Inferior parietal cortex (tissue), 1 donor: ENCODE measurements at regions not wholly inside any gene's neighbourhood (a gene's known extent, or its start where the extent isn't known, plus 50 kb on each side); places are given as distances from the start of the nearest gene placed in this dataset.

Experiments
- DNase-seq: peaks from one replicate; pipeline ENCODE4 v3.0.0-alpha.2; 2016; ENCODE audit errors: extremely low spot score

DNA sequence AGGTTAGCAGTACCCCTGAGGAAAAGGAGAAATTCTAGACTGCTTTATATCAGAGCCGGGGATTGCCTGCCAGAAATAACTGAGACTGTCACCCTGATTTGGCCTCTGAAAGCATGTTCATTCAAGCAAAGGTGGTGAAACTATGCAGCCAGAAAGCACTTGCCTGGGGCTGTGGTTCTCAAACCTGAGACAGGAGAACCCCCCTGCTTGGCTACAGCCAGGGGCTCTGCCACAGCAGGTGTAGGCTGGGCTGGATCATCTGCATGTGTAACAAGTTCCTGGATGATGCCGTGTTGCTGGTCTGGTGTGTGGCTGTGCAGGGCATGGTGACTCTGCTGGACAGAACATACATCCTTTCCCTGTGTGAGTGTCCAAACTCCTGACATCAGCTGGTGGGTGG, 157.8 kb downstream of the NXNL2 start:
- no peak for DNase-seq

DNA sequence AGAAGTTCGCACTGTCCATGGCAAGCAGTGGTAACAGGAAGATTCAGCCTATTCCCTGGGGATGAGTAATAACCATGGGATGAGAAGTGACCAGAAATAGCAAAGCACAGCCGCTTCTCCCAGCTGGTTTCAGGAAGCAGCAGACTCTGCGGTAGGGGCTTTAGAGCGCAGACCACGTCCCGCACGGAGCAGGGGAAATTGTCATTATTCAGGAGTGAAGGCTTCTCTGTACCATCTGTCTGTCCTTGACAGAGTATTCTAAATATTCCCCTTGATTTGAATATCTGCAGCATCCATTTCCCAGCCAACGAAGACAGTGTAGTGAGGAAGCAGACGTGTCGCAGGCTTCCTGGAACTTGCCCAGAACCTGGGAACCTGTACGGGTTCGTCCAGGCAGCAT, 159.6 kb downstream of the NXNL2 start:
- DNase-seq: peak; percentile 67

DNA sequence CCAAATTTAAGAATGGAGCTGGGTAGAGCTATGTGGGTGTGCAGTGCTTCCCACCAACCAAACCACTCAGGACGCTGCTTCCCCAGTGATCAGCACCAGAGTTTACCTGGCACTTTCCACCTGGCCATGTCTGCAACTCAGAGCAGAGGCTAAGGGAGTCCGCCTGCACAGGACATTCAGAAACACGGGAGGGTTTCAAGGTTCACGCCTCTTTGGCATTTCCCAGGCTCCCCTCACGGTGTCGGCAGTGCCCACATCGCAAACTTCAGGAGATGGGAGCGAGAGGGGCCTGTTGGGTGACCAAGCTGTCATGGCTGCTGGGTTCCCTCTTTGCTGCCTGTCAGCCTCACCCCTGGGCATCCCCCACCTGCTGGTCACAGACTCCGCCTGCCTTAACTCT, 161.5 kb downstream of the NXNL2 start:
- no peak for DNase-seq

DNA sequence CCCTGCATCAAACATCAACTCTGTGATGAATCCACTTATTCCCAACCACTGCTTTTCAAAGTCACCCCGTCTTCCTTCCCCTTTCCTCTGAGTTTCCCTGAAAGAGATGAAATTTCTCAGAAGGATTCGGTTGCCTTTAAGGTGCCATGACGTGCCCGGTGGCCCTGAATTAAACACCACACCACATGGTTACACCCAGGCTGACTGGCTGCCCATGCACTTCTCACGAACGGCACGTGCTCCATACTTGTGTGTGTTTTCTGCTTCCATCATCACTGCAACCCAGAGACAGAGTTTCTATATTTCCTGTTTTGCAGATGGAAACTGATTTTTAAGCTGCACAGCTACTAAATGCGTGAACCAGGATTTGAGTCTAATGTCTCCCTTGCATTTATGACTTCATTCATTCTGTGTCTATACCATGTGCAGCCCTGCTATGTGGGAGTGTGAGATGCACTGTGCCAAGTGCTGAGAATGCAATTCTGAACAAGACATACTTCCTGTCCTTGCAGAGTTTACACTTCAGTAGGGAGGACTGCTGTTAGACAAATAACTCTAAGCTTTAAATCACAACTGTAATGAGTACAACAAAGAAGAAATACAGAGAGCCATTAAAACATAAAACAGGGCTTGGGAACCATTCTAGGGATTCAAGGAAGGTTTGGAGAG, 162.9 kb downstream of the NXNL2 start:
- peak; percentile 49 for DNase-seq

DNA sequence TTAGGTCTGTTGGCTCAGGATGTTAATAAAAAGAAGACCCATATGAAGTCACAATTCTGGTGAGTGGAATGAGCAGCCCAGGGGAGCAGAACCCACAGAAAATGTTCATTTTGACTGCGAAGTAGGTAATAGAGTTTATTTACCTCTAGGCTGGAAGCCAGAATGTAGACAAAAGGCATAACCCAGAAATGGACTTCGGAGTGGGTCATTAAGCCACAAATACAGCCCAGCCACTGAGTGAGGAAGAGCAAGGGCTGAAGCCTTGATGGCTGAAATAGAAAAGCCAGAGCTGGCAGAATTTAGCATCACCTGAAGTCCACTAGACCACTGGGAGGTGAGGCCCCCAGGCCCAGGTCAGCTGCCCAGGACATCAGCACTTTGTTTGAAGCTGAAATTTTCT, 168.0 kb downstream of the NXNL2 start:
- no peak for DNase-seq

DNA sequence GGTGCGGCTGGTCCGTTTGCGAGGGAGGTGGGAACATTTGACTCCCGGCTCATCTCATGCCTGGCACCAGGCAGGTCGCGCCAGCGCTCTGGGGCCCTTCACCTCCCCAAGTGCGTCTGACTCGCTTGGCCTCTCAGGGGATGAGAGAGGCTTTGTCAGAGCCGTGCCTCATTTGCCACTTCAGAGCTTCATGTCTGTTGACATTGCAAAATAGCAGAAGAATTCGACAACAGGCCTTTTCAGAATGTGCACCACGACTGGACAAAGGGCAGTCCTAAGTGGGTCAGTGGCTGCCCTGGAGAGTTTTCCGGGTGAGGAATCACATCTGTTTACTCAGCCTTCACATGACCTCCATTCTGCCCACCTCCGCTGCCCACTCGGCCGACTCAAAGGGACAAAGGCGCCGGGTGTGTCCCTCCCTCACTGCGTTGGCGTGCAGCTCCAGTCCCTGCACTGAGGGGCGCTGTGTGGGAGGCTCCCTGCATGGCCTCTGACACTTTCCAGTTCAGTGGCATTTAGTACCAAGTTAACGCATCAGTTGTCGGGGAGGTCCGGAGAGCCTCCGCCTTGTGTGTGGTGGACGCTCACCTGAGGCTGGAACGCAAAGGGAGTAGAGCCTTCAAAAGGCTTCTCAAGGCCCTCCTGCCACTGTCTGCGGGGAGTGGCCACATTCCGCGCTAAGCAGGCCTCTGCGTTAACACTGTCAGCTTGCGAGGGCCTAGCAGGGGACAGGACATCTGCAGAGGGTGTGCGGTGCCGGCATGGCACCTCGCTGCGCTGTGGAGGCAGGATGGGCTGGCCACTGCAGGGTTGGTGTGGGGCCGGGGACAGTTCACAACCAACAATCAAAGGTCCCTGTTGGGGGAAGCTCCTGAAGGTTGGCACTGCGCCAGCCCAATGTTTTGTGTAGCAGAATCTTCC, 171.5 kb downstream of the NXNL2 start:
- DNase-seq: no peak

DNA sequence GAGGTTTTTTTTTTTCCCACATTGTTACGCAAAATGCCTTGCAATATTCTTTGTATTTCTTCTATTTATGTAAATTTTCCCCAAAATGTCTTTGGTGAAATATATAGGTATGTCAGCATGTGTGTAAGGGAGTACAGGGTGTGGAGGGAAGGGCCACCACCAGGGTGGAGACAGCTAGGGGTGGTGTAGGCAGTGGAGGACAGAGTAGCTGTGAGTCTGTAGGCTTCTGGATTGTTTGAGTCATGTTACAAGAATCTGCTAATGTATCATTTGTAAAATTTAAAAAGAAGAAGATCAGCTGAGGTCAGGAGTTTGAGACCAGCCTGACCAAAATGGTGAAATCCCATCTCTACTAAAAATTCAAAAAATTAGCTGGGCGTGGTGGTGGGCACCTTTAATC, 175.5 kb downstream of the NXNL2 start:
- DNase-seq: no peak

DNA sequence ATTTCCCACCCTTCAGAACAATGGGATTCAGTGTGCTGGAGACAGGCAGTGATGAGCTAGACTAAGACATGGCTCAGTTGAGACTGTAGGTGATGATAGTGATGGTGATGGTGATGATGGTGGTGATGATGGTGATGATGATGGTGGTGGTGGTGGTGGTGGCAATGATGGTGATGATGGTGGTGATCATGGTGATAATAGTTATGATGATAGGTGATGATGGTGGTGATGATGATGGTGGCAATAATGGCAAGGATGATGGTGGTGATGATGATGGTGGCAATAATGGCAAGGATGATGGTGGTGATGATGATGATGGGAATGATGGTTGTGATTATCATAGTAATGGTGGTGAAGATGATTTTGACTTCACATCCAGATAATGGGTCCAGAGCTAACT, 176.7 kb downstream of the NXNL2 start:
- DNase-seq: no peak

DNA sequence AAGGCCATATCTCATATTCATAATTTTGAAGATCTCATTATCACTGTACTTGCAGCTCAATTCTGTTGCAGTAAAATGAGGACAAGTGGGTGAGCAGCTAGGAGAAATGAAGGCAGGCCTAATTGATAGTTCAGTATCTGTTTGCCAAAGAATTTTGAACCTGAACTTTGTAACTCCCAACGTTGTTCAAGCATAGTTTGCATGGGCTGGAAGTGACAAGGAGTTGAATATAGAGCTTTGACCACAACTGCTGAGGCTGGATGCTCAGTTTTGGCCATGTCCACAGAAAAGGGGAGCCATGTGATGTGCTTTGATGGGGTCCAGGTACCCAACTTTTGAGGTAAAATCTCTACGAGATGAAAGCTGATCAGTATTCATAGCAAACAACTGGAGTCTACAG, 177.5 kb downstream of the NXNL2 start:
- DNase-seq: no peak

DNA sequence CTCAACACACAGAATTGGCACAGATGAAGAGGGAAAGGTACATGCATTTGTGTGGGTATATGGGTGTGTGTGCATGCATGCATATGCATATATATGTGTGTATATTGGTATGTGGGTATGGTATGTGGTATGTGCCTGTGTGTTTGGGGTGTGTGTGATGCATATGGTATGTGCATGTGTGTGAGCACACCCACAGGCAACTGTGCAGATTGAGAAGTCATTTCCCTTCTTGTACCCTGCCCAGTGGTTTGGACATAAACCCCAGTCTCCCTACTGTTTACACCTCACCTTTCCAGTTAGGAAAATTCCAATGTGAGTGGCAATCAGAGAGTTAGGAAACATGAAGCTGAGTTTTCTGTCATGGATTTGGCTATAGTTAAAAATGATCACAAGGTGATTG, 178.0 kb downstream of the NXNL2 start:
- DNase-seq: no peak

DNA sequence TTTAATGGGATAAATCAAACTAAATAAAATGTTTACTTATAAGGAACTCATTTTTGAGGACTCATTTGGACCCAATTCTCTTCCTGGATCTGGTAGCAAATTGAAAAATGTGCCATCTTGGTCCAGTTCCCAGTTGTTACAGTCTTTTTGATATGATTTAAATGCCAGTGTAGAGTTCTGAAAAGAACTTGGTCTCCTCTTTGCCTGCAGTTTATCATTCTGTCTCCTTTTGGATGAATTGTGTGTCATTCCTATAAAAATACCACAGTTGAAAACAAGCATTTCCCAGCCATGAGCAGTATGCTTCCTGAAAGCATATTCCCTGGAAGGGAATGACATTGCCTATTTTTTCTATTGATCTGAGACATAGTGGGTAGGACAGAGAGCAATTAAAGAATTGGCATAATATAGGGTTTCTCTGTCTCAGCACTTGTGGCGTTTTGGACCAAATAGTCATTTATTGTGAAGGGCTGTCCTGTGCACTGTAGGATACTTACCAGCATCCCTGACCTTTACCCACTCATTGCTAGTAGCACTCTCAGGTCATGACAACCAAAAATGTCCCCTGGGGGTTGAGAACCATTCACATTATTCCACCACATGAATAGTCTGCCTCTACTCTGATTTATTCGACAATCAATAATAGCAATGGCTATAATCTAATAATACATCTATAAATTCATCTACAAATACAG, 181.8 kb downstream of the NXNL2 start:
- no peak for DNase-seq

DNA sequence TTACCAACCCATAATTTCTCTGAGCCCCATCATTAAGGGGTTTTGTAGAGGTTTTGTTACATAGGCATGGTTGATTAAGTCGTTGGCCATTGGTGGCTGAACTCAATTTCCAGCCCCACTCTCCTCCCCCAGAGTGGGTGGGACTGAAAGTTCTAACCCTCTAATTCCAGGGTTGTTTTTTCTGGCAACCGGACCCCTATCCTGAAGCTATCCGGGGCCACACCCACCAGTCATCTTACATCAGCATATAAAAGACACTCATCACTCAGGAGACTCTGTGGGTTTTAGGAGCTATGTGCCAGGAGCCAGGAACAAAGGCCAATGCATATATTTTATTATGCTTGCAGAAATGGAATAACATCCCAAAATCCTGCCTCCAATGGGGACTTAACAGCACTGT, 186.0 kb downstream of the NXNL2 start:
- DNase-seq: no peak

DNA sequence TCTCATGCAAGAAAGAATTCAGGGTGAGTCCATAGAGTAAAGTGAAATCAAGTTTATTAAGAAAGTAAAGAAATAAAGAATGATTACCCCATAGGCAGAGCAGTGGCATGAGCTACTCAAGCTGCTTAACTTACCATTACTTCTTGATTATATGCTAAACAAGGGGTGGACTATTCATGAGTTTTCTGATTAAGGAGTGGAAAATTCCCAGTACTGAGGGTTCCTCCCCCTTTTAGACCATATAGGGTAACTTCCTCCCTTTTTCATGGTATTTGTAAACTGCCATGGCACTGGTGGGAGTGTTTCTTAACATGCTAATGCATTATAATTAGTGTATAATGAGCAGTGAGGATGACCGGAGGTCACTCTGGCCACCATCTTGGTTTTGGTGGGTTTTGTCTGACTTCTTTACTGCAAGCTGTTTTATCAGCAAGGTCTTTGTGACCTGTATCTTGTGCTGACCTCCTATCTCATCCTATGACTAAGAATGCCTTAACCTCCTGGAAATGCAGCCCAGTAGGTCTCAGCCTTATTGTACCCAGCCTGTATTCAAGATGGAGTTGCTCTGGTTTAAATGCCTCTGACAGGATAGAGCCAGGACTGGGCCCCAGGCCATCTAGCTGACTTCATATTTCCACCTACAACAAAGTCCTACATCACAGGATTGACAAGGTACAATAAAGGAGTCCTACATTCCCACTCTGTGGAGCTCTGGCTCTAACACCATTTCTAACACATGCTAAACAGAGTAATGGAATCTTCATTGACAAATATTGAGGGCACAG, 186.7 kb downstream of the NXNL2 start:
- DNase-seq: no peak

DNA sequence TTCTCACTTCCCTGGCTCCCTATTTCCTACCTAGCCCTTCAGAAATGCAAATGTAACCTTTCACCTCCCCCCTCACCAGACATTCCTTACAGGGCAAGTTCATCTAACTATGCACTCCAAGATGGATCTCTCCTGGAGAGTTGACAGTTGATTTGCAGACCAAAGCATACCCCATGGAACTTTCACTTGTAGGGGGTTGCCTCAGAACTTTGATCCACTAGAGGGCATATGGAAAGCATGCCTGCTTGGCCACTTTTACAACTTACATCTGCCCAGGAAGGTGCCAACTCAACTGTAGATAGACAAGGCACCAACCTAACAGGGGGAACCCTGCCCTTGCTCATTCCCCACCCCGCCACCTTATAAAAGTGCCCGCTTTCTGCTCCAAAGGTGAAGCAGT, 187.8 kb downstream of the NXNL2 start:
- no peak for DNase-seq

DNA sequence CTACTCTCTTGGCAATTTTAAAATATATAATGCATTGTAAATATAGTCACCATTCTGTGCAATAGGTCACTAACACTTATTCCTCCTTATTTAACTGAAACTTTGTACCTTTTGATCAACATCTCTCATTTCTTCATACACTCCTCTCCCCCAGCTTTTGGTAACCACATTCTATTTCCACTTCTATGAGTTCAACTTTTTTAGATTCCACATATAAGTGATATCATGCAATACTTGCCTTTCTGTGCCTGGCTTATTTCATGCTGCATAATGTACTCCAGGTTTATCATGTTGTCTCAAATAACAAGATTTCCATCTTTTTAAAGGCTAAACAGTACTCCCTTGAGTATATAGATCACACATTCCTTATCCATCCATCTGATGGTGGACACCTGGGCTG, 188.8 kb downstream of the NXNL2 start:
- no peak for DNase-seq

DNA sequence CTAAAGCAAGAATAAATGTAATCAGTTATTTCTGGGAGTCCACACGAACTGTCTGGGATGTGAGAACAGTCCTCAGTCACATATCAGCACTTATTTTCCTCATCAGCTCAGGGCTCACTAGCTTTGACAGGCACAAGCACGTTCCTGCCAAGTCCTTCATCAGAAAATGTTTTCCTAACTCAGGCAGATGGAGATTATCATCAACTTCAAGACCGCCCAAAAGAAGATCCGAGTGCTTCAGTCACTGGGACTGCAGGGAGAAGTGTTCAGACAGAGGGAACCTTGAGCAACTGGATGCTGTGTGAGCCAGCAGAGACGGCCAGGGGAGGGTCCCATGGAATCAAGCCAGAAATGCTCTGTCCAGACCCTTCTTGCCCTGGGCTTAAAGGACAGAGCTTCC, 189.4 kb downstream of the NXNL2 start:
- no peak for DNase-seq

DNA sequence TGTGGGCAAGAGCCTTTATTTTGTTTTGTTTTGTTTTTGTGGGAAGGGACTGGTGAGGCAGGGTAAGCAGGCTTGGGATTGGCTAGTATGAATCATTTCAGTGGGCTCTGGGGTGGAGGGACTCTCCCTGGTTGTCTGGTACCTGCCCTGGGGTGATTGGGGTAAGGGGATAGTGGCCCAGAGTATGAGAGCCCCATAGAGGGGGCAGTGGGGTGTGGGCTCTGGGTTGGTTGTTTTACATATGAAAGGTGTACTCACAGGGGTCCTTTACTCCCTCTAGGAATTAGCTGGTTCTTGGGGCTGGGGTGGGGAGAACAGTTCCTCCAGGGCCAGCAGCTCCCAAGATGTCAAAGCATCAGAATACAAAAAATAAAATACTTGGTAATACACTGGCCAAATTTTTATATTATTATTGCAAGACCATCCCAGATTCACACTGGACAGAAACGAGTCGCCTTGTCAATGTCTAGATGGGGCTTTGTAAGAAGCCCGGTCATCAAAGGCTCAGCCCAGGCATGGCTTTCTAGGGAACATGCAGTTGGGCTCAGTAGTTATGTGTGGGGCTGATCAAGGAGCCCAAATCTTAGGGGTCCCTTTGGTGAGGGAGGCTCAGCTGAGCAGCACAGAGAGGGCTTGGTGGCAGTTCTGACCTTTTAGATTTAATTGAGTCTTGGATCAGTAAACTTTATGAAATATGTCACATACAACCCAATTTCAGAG, 190.5 kb downstream of the NXNL2 start:
- no peak for DNase-seq

DNA sequence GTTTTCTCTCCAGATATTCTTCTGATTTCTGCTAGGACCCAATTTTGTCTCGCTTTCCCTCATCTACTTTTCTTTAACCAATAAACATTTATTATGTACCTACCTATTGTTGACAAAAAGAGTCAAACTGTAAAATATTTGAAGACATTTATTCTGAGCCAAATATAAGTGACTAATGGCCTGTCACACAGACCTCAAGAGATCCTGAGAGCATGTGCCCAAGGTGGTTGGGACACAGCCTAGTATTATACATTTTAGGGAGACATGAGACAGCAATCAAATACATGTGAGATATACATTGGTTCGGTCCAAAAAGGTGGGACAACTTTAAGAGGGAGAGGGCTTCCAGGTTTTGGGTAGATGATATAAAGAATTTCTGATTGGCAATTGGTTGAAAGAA, 191.8 kb downstream of the NXNL2 start:
- no peak for DNase-seq

DNA sequence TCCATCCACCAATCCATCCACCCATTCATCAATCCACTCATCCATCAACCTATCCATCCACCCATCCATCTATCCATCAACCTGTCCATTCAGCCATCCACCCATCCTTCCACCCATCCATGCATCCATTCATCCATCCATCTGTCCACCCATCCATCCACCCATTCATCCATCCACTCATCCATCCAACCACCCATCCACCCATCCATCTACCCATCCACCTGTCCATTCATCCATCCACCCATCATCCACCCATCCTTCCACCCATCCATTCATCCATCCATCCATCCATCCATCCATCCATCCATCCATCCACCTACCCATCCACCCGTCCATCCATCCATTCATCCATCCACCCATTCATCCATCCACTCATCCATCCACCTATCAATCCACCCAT, 195.8 kb downstream of the NXNL2 start:
- no peak for DNase-seq

DNA sequence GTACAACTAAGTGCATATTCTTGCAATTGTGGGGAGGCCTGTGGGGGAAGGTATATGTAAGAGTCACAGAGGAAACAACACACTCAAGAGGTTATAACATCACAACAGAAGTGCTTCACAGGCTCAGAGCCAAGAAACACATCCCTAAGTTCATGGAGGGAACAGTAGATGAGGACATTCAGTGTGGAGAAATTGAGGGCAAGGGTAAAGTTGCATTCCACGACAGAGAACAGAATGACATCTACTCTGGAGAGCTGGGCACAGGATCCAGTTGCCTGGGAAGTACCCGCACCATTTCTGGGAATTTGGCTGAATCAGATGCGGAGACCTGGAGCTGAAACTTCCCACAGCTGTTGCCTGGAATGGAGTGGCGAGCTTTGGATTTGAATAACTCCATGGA, 197.2 kb downstream of the NXNL2 start:
- no peak for DNase-seq
